ENCODE measurements at regions not wholly inside any gene's neighbourhood (a gene's known extent, or its start where the extent isn't known, plus 50 kb on each side); places are given as distances from the start of the nearest gene placed in this dataset.

- no peak for DNase-seq (ENCODE audit: low spot score)
- Histone ChIP-seq H3K9ac (ENCODE audit: low read depth in 1 of 2, low read length in 2 of 2) (no peak overlapping the region), H3K36me3 (ENCODE audit: control insufficient read depth in 4 of 4, insufficient read depth in 3 of 4, low read depth in 1 of 4, low read length in 3 of 4) (no peaks in the 10 kb centered on the region), H3K4me1 (ENCODE audit: control insufficient read depth in 4 of 4, insufficient read depth in 4 of 4, low read length in 3 of 4) (no peaks in the 10 kb centered on the region), H3K27ac (ENCODE audit: low read depth in 1 of 2, low read length in 2 of 2) (no peak overlapping the region), H3K4me3 (ENCODE audit: low read depth in 1 of 3, low read length in 3 of 3) (no peak overlapping the region), H3K9me3 (ENCODE audit: control insufficient read depth in 4 of 4, low read length in 3 of 4) (no peaks in the 10 kb centered on the region), H3K27me3 (ENCODE audit: control insufficient read depth in 4 of 4, insufficient read depth in 4 of 4, low read length in 3 of 4) (no peaks in the 10 kb centered on the region)
- no peak for TF ChIP-seq YY1 (IDR thresholded peaks at IDR 0.05)
- TF ChIP-seq FOXA2 (IDR thresholded peaks at IDR 0.05): no peak
- no peak for TF ChIP-seq JUND (IDR thresholded peaks at IDR 0.05)
- no peak for TF ChIP-seq REST (IDR thresholded peaks at IDR 0.05)
- TF ChIP-seq CTCF (IDR thresholded peaks at IDR 0.05; ENCODE audit: low read depth, low read length, missing input control): no peak
- TF ChIP-seq RXRA (IDR thresholded peaks at IDR 0.05): no peak
- no peak for TF ChIP-seq GABPA (IDR thresholded peaks at IDR 0.05 in 1 of 2, conservative IDR thresholded peaks at IDR 0.05 in 1 of 2)
- TF ChIP-seq HNF4G (IDR thresholded peaks at IDR 0.05): peak; percentile 38
- no peak for TF ChIP-seq NR2F2 (IDR thresholded peaks at IDR 0.05)
- TF ChIP-seq HNF4A (conservative IDR thresholded peaks at IDR 0.05): peak; percentile 70 to 79
- no peak for TF ChIP-seq RAD21 (IDR thresholded peaks at IDR 0.05)
- TF ChIP-seq SP1 (IDR thresholded peaks at IDR 0.05): no peak
- no peak for TF ChIP-seq EGR1 (IDR thresholded peaks at IDR 0.05; ENCODE audit: low read depth in 2 of 2)
- TF ChIP-seq MAX (IDR thresholded peaks at IDR 0.05): no peak
- no peak for TF ChIP-seq TAF1 (conservative IDR thresholded peaks at IDR 0.05)
Observed at GRCh38 chr21:23986987-23987386, 1620.3 kb downstream of the MRPL39 start.

- no peak for DNase-seq (ENCODE audit: low spot score)
- H3K4me1 ChIP-seq (ENCODE audit: control insufficient read depth in 4 of 4, insufficient read depth in 4 of 4, low read length in 3 of 4): no peaks in the 10 kb centered on the region
- H3K27me3 ChIP-seq (ENCODE audit: control insufficient read depth in 4 of 4, insufficient read depth in 4 of 4, low read length in 3 of 4): no peaks in the 10 kb centered on the region
- no peaks in the 10 kb centered on the region for H3K9me3 ChIP-seq (ENCODE audit: control insufficient read depth in 4 of 4, low read length in 3 of 4)
- no peak overlapping the region for H3K27ac ChIP-seq (ENCODE audit: low read depth in 1 of 2, low read length in 2 of 2)
- no peak overlapping the region for H3K4me3 ChIP-seq (ENCODE audit: low read depth in 1 of 3, low read length in 3 of 3)
- 58% methylated on average over 2 of the region's 2 CpGs for WGBS
- H3K9ac ChIP-seq (ENCODE audit: low read depth in 1 of 2, low read length in 2 of 2): no peak overlapping the region
- no peaks in the 10 kb centered on the region for H3K36me3 ChIP-seq (ENCODE audit: control insufficient read depth in 4 of 4, insufficient read depth in 3 of 4, low read depth in 1 of 4, low read length in 3 of 4)
- TF ChIP-seq EGR1 (IDR thresholded peaks at IDR 0.05; ENCODE audit: low read depth in 2 of 2): no peak
- TF ChIP-seq JUND (IDR thresholded peaks at IDR 0.05): no peak
- no peak for TF ChIP-seq MAX (IDR thresholded peaks at IDR 0.05)
- no peak for TF ChIP-seq HNF4A (conservative IDR thresholded peaks at IDR 0.05)
- TF ChIP-seq ATF3 (IDR thresholded peaks at IDR 0.05): no peak
- no peak for TF ChIP-seq NR2F2 (IDR thresholded peaks at IDR 0.05)
- TF ChIP-seq RAD21 (IDR thresholded peaks at IDR 0.05): no peak
- no peak for TF ChIP-seq SP1 (IDR thresholded peaks at IDR 0.05)
- TF ChIP-seq HNF4G (IDR thresholded peaks at IDR 0.05): no peak
- no peak for TF ChIP-seq TAF1 (conservative IDR thresholded peaks at IDR 0.05)
- TF ChIP-seq ZBTB33 (IDR thresholded peaks at IDR 0.05): no peak
- no peak for TF ChIP-seq GABPA (IDR thresholded peaks at IDR 0.05 in 1 of 2, conservative IDR thresholded peaks at IDR 0.05 in 1 of 2)
- TF ChIP-seq FOXA1 (IDR thresholded peaks at IDR 0.05): no peak
- no peak for TF ChIP-seq FOXA2 (IDR thresholded peaks at IDR 0.05)
- no peak for TF ChIP-seq CTCF (IDR thresholded peaks at IDR 0.05; ENCODE audit: low read depth, low read length, missing input control)
- TF ChIP-seq RXRA (IDR thresholded peaks at IDR 0.05): no peak
- TF ChIP-seq YY1 (IDR thresholded peaks at IDR 0.05): no peak
Observed at GRCh38 chr21:23986214-23986613, 1621.1 kb downstream of the MRPL39 start.
